GM19452 (cell line): ENCODE measurements at regions not wholly inside any gene's neighbourhood (a gene's known extent, or its start where the extent isn't known, plus 50 kb on each side); places are given as distances from the start of the nearest gene placed in this dataset.
"Not testable (repeated sequence)": the region's sequence is repeated elsewhere in the genome, so short reads cannot be mapped to it uniquely, and the experiment has no call there.

Experiments
- ATAC-seq: cut with Tn5 transposase; IDR thresholded peaks from one replicate; pipeline ENCODE4 v1.9.1; 2021; ENCODE audit not compliant: unreplicated experiment

- no peak for ATAC-seq
Measured at GRCh38 chr1:30171537-30172298, 551.7 kb downstream of the MATN1 start.

GRCh38 chr1:30169269-30169668 lies 554.1 kb downstream of the MATN1 start:
- ATAC-seq = no peak

GRCh38 chr1:30166174-30166573 lies 557.2 kb downstream of the MATN1 start:
- no peak for ATAC-seq

GRCh38 chr1:30165116-30165515 lies 558.3 kb downstream of the MATN1 start:
- ATAC-seq = no peak

GRCh38 chr1:30164693-30165092 lies 558.7 kb downstream of the MATN1 start:
- no peak for ATAC-seq

- no peak for ATAC-seq
Measured at GRCh38 chr1:30162565-30162964, 560.8 kb downstream of the MATN1 start.

- no peak for ATAC-seq
Measured at GRCh38 chr1:30161953-30162352, 561.4 kb downstream of the MATN1 start.

GRCh38 chr1:30160999-30161689 lies 562.2 kb downstream of the MATN1 start:
- ATAC-seq = no peak

GRCh38 chr1:30159015-30159414 lies 564.4 kb downstream of the MATN1 start:
- ATAC-seq = no peak

GRCh38 chr1:30155698-30156097 lies 567.7 kb downstream of the MATN1 start:
- not testable (repeated sequence) for ATAC-seq

GRCh38 chr1:30155253-30155652 lies 568.1 kb downstream of the MATN1 start:
- not testable (repeated sequence) for ATAC-seq

GRCh38 chr1:30153743-30154449 lies 569.5 kb downstream of the MATN1 start:
- no peak for ATAC-seq

GRCh38 chr1:30151826-30152225 lies 571.6 kb downstream of the MATN1 start:
- ATAC-seq = no peak

GRCh38 chr1:30151119-30151518 lies 572.3 kb downstream of the MATN1 start:
- no peak for ATAC-seq

GRCh38 chr1:30149226-30149625 lies 574.2 kb downstream of the MATN1 start:
- no peak for ATAC-seq

GRCh38 chr1:30148676-30149075 lies 574.7 kb downstream of the MATN1 start:
- ATAC-seq = no peak

- ATAC-seq = no peak
Measured at GRCh38 chr1:30147188-30147587, 576.2 kb downstream of the MATN1 start.

- ATAC-seq = no peak
Measured at GRCh38 chr1:30146448-30146847, 576.9 kb downstream of the MATN1 start.

- no peak for ATAC-seq
Measured at GRCh38 chr1:30145723-30146303, 577.6 kb downstream of the MATN1 start.

GRCh38 chr1:30144831-30145230 lies 578.6 kb downstream of the MATN1 start:
- no peak for ATAC-seq

- ATAC-seq = no peak
Measured at GRCh38 chr1:30143517-30143916, 579.9 kb downstream of the MATN1 start.

- no peak for ATAC-seq
Measured at GRCh38 chr1:30140566-30140965, 582.8 kb downstream of the MATN1 start.
